ENCODE measurements at regions not wholly inside any gene's neighbourhood (a gene's known extent, or its start where the extent isn't known, plus 50 kb on each side); places are given as distances from the start of the nearest gene placed in this dataset.

GRCh38 chr16:72357910-72358309, 186.0 kb upstream of the PMFBP1 start:
- TF ChIP-seq ZBTB7A (IDR thresholded peaks at IDR 0.05; ENCODE audit: low read depth), result no peak
- no peak for TF ChIP-seq REST (IDR thresholded peaks at IDR 0.05; ENCODE audit: low read depth)
- no peak for TF ChIP-seq TCF12 (IDR thresholded peaks at IDR 0.05; ENCODE audit: low read depth)
- no peak for TF ChIP-seq EP300 (IDR thresholded peaks at IDR 0.05; ENCODE audit: borderline replicate concordance)
- no peak for TF ChIP-seq YY1 (IDR thresholded peaks at IDR 0.05; ENCODE audit: low read depth)
- no peak for TF ChIP-seq EGR1 (IDR thresholded peaks at IDR 0.05)
- TF ChIP-seq CEBPB (IDR thresholded peaks at IDR 0.05), result no peak
- no peak for TF ChIP-seq TEAD4 (IDR thresholded peaks at IDR 0.05)
- TF ChIP-seq, protein P1, sequence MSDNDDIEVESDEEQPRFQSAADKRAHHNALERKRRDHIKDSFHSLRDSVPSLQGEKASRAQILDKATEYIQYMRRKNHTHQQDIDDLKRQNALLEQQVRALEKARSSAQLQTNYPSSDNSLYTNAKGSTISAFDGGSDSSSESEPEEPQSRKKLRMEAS (IDR thresholded peaks at IDR 0.05), result no peak
- TF ChIP-seq TAF1 (IDR thresholded peaks at IDR 0.05; ENCODE audit: low read depth), result no peak
- no peak for TF ChIP-seq RAD21 (IDR thresholded peaks at IDR 0.05; ENCODE audit: low read depth)

DNA sequence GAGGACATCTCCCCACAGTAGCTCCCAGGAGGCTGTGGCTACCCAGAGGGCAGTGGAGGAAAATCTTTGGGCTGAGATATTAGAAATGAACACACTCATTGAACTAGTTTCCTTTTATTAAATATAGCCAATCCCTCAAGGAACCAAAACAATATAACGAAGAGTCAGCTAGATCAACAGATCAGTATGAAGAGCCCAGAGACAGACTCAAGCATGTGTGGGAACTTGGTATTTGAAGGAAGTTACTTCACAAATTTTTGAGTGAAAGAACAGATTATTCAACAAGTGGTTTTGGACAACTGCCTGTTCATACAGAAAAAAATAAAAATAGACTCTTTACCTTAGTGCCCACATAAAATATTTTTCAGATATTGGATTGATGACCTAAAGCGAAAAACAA, 183.6 kb upstream of the PMFBP1 start:
- TF ChIP-seq EGR1 (IDR thresholded peaks at IDR 0.05) (no peak), YY1 (IDR thresholded peaks at IDR 0.05; ENCODE audit: low read depth) (no peak)

DNA sequence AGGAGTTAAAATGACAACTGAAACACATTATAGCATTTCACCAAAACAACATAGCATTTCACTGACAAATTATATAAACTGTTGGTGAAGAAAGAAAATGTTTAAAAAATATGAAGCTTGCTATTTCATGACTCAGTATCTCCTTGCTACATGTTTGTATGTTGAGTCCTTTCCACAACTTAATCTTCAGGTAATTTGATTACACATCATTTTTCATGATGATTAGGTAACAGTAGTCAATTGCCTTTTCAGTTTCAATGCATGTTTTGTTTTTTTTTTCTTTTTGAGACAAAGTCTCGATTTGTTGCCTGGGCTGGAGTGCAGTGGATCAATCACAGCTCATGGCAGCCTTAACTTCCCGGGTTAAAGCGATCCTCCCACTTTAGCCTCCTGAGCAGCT, 177.8 kb upstream of the PMFBP1 start:
- TF ChIP-seq TAF1 (IDR thresholded peaks at IDR 0.05; ENCODE audit: low read depth) (no peak), CEBPB (IDR thresholded peaks at IDR 0.05) (no peak), EGR1 (IDR thresholded peaks at IDR 0.05) (no peak), ZBTB7A (IDR thresholded peaks at IDR 0.05; ENCODE audit: low read depth) (no peak), CREB1 (IDR thresholded peaks at IDR 0.05; ENCODE audit: low read depth) (no peak), TCF12 (IDR thresholded peaks at IDR 0.05; ENCODE audit: low read depth) (no peak), YY1 (IDR thresholded peaks at IDR 0.05; ENCODE audit: low read depth) (no peak), EP300 (IDR thresholded peaks at IDR 0.05; ENCODE audit: borderline replicate concordance) (no peak), NFIC (IDR thresholded peaks at IDR 0.05) (no peak), REST (IDR thresholded peaks at IDR 0.05; ENCODE audit: low read depth) (no peak), FOXM1 (IDR thresholded peaks at IDR 0.05; ENCODE audit: borderline replicate concordance, low read depth) (no peak)

GRCh38 chr16:72332926-72333325, 161.0 kb upstream of the PMFBP1 start:
- TF ChIP-seq CREB1 (IDR thresholded peaks at IDR 0.05; ENCODE audit: low read depth) (no peak), REST (IDR thresholded peaks at IDR 0.05; ENCODE audit: low read depth) (no peak)

- no peak for TF ChIP-seq FOXM1 (IDR thresholded peaks at IDR 0.05; ENCODE audit: borderline replicate concordance, low read depth)
- no peak for TF ChIP-seq YY1 (IDR thresholded peaks at IDR 0.05; ENCODE audit: low read depth)
- TF ChIP-seq, protein P2, sequence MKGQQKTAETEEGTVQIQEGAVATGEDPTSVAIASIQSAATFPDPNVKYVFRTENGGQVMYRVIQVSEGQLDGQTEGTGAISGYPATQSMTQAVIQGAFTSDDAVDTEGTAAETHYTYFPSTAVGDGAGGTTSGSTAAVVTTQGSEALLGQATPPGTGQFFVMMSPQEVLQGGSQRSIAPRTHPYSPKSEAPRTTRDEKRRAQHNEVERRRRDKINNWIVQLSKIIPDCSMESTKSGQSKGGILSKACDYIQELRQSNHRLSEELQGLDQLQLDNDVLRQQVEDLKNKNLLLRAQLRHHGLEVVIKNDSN (IDR thresholded peaks at IDR 0.05), result no peak
- no peak for TF ChIP-seq ZBTB7A (IDR thresholded peaks at IDR 0.05; ENCODE audit: low read depth)
- no peak for TF ChIP-seq NFIC (IDR thresholded peaks at IDR 0.05)
- TF ChIP-seq TCF12 (IDR thresholded peaks at IDR 0.05; ENCODE audit: low read depth), result no peak
- no peak for TF ChIP-seq CREB1 (IDR thresholded peaks at IDR 0.05; ENCODE audit: low read depth)
- TF ChIP-seq EP300 (IDR thresholded peaks at IDR 0.05; ENCODE audit: borderline replicate concordance), result no peak
- no peak for TF ChIP-seq TEAD4 (IDR thresholded peaks at IDR 0.05)
- TF ChIP-seq CEBPB (IDR thresholded peaks at IDR 0.05), result no peak
- TF ChIP-seq RAD21 (IDR thresholded peaks at IDR 0.05; ENCODE audit: low read depth), result no peak
- no peak for TF ChIP-seq TAF1 (IDR thresholded peaks at IDR 0.05; ENCODE audit: low read depth)
- TF ChIP-seq, protein P1 (IDR thresholded peaks at IDR 0.05), result no peak
- TF ChIP-seq REST (IDR thresholded peaks at IDR 0.05; ENCODE audit: low read depth), result no peak
- no peak for TF ChIP-seq EGR1 (IDR thresholded peaks at IDR 0.05)
Measured at GRCh38 chr16:72324578-72324977, 152.6 kb upstream of the PMFBP1 start.
